ENCODE measurements at regions not wholly inside any gene's neighbourhood (a gene's known extent, or its start where the extent isn't known, plus 50 kb on each side); places are given as distances from the start of the nearest gene placed in this dataset.
"Not testable (repeated sequence)": the region's sequence is repeated elsewhere in the genome, so short reads cannot be mapped to it uniquely, and the experiment has no call there.

GRCh38 chrX:26470941-26471340 lies 255.0 kb downstream of the MAGEB5 start:
- WGBS, 2 donors: 38 to 60% methylated on average over 5 of the region's 5 CpGs
- no peak for DNase-seq (ENCODE audit: low spot score in 2 of 2)
- no peak for TF ChIP-seq POLR2A (IDR thresholded peaks at IDR 0.05)
- TF ChIP-seq, protein P1, sequence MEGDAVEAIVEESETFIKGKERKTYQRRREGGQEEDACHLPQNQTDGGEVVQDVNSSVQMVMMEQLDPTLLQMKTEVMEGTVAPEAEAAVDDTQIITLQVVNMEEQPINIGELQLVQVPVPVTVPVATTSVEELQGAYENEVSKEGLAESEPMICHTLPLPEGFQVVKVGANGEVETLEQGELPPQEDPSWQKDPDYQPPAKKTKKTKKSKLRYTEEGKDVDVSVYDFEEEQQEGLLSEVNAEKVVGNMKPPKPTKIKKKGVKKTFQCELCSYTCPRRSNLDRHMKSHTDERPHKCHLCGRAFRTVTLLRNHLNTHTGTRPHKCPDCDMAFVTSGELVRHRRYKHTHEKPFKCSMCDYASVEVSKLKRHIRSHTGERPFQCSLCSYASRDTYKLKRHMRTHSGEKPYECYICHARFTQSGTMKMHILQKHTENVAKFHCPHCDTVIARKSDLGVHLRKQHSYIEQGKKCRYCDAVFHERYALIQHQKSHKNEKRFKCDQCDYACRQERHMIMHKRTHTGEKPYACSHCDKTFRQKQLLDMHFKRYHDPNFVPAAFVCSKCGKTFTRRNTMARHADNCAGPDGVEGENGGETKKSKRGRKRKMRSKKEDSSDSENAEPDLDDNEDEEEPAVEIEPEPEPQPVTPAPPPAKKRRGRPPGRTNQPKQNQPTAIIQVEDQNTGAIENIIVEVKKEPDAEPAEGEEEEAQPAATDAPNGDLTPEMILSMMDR (IDR thresholded peaks at IDR 0.05): no peak
- intact Hi-C loops (cut with DNase I; ENCODE audit: low total_unique reads): no loop called here
- no peak overlapping the region for H3K4me3 ChIP-seq (ENCODE audit: low read depth, poor library complexity, severe bottlenecking)

DNA sequence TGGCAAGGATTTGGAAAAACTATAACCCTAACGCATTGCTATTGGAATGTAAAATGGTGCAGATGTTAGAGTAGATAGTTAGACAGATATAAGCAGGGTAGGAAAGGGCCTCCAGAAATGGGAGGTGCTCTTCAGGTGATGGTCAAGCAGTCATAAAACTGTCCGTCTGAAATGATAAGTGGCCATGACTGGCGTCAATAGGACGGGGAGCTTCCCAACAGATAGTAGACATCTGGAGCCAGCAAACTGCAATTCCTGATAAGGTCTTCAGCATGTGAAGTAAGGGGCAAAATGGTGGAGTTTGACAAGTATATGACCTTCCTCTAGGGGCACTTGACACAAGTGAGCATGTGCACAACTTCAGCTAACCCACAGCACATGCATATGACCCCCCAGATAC lies 250.4 kb downstream of the MAGEB5 start:
- no peak overlapping the region for H3K4me3 ChIP-seq (ENCODE audit: low read depth, poor library complexity, severe bottlenecking)
- no peak for DNase-seq (ENCODE audit: low spot score in 2 of 2)
- intact Hi-C loops (cut with DNase I; ENCODE audit: low total_unique reads): no loop called here
- WGBS, 2 donors: 81 to 85% methylated on average over 4 of the region's 4 CpGs
- TF ChIP-seq, protein P1 (IDR thresholded peaks at IDR 0.05): no peak
- no peak for TF ChIP-seq POLR2A (IDR thresholded peaks at IDR 0.05)

DNA sequence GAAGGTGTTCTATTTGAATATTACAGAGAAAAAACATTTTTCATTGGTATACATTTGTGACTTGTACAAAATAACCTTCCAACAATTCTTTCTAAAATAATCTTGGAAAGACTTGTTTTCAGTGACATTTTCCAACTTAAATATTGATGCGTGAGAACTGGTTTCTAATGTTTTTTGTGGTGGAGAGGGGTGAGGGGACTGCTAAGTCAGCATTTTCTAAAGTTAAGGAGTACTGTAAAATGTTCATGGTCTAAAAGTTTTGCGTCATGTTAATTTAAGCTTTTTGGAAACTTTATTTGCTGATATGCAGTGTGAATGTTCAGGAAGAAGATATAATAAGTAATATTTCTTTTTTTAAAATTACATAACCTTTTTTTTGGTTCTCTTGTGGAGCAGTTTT lies 229.3 kb downstream of the MAGEB5 start:
- no peak for TF ChIP-seq POLR2A (IDR thresholded peaks at IDR 0.05)
- TF ChIP-seq, protein P1 (IDR thresholded peaks at IDR 0.05): no peak
- intact Hi-C loops (cut with DNase I; ENCODE audit: low total_unique reads): no loop called here
- 75 to 77% methylated on average over 2 of the region's 2 CpGs for WGBS, 2 donors
- no peak for DNase-seq (ENCODE audit: low spot score in 2 of 2)
- H3K4me3 ChIP-seq (ENCODE audit: low read depth, poor library complexity, severe bottlenecking): no peak overlapping the region

DNA sequence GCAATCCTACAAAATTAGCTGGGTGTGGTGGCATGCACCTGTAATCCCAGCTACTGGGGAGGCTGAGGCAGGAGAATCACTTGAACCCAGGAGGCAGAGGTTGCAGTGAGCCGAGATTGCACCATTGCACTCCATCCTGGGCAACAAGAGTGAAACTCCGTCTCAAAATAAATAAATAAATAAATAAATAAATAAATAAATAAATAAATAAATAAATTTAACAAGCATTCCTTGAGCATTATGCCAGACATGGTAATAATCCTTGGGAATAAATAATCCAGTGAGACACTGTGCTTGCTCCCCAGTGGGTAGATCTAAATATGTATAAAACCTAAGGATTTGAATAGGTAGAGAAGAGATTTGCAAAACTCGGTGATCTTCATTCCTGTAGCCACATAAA lies 228.4 kb downstream of the MAGEB5 start:
- DNase-seq (ENCODE audit: low spot score in 2 of 2); intact Hi-C loops (cut with DNase I; ENCODE audit: low total_unique reads); H3K4me3 ChIP-seq (ENCODE audit: low read depth, poor library complexity, severe bottlenecking): not testable (repeated sequence)
- 80 to 86% methylated on average over 3 of the region's 3 CpGs for WGBS, 2 donors

DNA sequence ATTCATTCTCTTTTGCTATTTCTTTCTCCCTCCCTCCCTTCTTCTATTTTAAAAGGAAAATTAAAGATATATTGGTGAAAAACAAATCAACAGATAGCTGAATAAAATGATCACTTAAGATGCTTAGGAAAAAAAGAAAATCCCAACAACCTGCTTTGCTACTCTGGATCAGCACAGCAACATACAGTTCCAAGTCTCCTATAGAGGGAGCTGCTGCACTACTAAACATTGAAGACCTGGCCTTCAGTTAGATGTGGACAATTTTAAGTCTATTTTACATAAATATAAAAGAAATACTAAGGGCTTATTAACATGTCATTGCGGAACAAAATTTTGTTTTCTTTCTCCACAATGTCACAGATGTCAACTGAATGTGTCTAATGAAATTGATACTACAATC lies 226.4 kb downstream of the MAGEB5 start:
- H3K4me3 ChIP-seq (ENCODE audit: low read depth, poor library complexity, severe bottlenecking): no peak overlapping the region
- TF ChIP-seq, protein P1 (IDR thresholded peaks at IDR 0.05): no peak
- TF ChIP-seq POLR2A (IDR thresholded peaks at IDR 0.05): no peak
- 28 to 42% methylated on average over 1 of the region's 1 CpG for WGBS, 2 donors
- DNase-seq (ENCODE audit: low spot score in 2 of 2): no peak
- intact Hi-C loops (cut with DNase I; ENCODE audit: low total_unique reads): no loop called here

- DNase-seq (ENCODE audit: low spot score in 2 of 2): no peak
- intact Hi-C loops (cut with DNase I; ENCODE audit: low total_unique reads): no loop called here
- WGBS, 2 donors: 72 to 94% methylated on average over 3 of the region's 3 CpGs
- TF ChIP-seq POLR2A (IDR thresholded peaks at IDR 0.05): no peak
- TF ChIP-seq, protein P1 (IDR thresholded peaks at IDR 0.05): no peak
- H3K4me3 ChIP-seq (ENCODE audit: low read depth, poor library complexity, severe bottlenecking): no peak overlapping the region
Measured at GRCh38 chrX:26414534-26414933, 198.6 kb downstream of the MAGEB5 start.

Data from lower leg skin (tissue), 4 donors.